Activated naive CD4-positive, alpha-beta T cell treated with anti-CD3 and anti-CD28 coated beads, Interleukin-2, amount 50 U/mL, for 72 hours (primary cell): ENCODE measurements at regions not wholly inside any gene's neighbourhood (a gene's known extent, or its start where the extent isn't known, plus 50 kb on each side); places are given as distances from the start of the nearest gene placed in this dataset.

Source experiments
- ATAC-seq, 2 donors: fragments of 150-1000 bp; cut with Tn5 transposase; 2 replicates each; pipeline ENCODE4 v1.10.0; 2021; ENCODE audit warnings: mild to moderate bottlenecking in 2 of 2, moderate library complexity in 2 of 2
- DNase-seq, 2 donors: peaks; one replicate each; pipeline ENCODE4 v3.0.0; 2021 to 2022; ENCODE audit warnings: low spot score in 2 of 2
- H3K27ac Mint-ChIP-seq, 2 donors: one replicate each; pipeline ENCODE4 v1.8.0; 2022; ENCODE audit warnings: mild to moderate bottlenecking in 2 of 2, mixed read lengths in 2 of 2
- H3K36me3 Mint-ChIP-seq, 2 donors: one replicate each; pipeline ENCODE4 v1.8.0; 2022; ENCODE audit warnings: mixed read lengths in 2 of 2
- H3K9me3 Mint-ChIP-seq, 2 donors: one replicate each; pipeline ENCODE4 v1.8.0; 2022; ENCODE audit warnings: mixed read lengths in 2 of 2

DNA sequence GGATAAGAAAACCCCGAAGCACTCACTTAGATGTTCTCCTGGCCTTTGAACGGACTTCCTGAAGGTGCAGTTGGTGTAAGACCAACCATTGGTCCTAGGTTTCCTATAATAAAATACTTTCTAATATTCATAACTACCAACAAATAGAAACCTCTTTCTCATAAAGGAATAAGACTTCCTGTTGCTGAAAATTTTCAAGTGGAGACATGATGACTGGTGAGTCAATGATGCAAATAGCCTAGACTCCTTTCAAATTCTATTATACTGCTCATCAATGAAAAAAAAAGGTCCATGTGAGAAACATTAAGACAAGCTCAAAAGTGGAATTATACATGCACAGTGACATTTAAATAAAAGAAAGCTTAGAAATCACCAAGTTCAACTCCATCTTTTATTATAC lies 862.8 kb downstream of the FAM181B start:
- ATAC-seq: no peak
- DNase-seq: no peak
- Mint-ChIP-seq H3K27ac (no peak overlapping the region), H3K36me3 (peaks cover 4 to 16% of the 10 kb centered on the region in 2 donors), H3K9me3 (peaks cover 0 to 10% of the 10 kb centered on the region in 2 donors)

DNA sequence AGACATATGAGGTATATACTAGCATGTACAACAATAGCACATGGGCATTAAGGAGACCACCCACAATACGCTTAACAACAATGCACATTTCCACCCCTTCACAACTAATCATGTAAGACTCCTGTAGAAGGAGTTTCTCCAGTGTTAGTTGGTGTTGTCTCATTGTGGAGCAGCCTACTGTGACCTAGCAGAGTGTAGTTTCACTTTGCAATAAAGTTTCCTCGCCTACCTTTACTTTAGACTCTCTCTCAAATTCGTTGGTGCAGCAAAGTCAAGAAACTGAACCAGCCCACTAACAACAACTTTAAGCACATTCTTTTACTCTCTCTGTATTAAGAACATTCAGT lies 863.6 kb downstream of the FAM181B start:
- Mint-ChIP-seq H3K36me3 (peaks cover 4 to 16% of the 10 kb centered on the region in 2 donors), H3K27ac (peak overlapping the region; percentile 34 to 78), H3K9me3 (peaks cover 0 to 10% of the 10 kb centered on the region in 2 donors)
- DNase-seq: no peak
- ATAC-seq: peak; percentile 63 to 86

DNA sequence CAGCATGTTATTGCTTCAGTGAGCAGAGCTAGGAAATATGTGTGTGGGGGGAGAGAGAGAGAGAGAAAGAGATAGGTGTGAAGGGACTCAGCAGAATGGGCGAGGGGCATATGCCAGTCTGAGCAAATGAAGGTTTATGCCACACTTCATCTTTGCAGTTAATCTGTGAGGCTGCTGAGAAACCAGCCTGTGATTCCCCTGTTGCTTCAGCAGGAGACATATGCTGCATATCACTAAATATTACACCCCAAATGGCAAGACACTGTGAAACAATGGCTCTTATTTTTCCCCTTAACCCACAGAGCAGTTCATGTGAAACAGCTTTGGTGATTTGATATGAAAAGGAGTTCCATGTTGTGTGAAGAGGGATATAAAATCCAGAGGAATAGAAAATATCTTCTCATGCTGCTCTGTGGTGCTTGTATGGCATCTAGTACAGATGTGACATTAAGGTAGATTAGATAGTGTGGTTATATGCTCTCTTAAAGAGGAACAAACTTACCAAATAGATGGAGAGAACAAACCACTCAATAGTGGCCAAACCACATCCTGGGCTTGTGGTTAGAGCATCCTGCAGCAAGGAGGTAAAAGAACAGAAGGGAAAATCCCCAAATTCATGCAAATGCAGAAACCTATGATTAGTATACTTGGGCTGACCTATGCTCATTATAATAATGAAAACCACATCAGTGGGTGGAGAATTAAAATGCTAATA lies 864.2 kb downstream of the FAM181B start:
- DNase-seq (peak; percentile 72 to 83), ATAC-seq (peak; percentile 91)
- peaks cover 0 to 10% of the 10 kb centered on the region in 2 donors for H3K9me3 Mint-ChIP-seq
- H3K27ac Mint-ChIP-seq: peak overlapping the region; percentile 78 to 93
- H3K36me3 Mint-ChIP-seq: peaks cover 4 to 13% of the 10 kb centered on the region in 2 donors

DNA sequence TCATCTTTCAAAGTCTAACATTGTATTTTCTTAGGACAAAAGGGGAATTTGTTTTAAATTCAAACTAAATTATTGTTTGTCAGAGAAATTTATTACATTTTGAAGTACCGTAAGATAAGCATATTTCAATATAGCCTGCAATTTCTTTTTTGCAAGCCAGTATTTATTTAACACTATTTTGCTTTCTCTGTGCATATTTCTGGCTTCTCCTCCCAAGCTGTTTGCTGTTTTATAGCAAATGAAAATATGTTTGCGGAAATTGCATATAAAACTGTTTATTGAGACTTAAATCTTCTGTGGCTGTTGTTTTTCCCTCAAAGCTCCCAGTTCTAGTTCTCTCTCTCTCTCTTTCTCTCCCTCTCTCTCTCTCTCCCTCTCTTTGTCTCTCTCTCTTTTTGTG lies 866.8 kb downstream of the FAM181B start:
- DNase-seq: no peak
- peaks cover 4 to 11% of the 10 kb centered on the region in 2 donors for H3K36me3 Mint-ChIP-seq
- no peak overlapping the region for H3K27ac Mint-ChIP-seq
- peaks cover 0 to 10% of the 10 kb centered on the region in 2 donors for H3K9me3 Mint-ChIP-seq
- ATAC-seq: no peak

DNA sequence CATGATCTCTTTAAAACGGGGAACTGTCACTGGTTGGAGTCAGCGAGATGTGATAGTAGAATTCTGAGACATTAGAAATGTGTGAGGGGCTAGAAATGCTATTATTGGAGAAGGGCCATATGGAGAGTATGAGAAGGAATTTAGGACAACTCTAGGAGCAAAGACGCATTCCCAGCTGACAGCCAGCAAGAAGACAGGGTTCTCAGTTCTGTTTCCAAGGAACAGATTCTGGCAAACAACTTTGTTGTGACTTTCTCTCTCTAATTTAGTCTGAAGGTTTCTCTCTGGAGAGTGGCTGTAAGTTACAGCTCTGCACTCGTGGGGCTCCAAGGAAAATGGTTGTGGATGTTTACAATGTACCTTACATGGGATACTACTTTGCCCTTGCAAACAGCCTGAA lies 876.3 kb downstream of the FAM181B start:
- ATAC-seq: no peak
- Mint-ChIP-seq H3K27ac (no peak overlapping the region), H3K9me3 (no peaks in the 10 kb centered on the region), H3K36me3 (no peaks in the 10 kb centered on the region)
- no peak for DNase-seq

DNA sequence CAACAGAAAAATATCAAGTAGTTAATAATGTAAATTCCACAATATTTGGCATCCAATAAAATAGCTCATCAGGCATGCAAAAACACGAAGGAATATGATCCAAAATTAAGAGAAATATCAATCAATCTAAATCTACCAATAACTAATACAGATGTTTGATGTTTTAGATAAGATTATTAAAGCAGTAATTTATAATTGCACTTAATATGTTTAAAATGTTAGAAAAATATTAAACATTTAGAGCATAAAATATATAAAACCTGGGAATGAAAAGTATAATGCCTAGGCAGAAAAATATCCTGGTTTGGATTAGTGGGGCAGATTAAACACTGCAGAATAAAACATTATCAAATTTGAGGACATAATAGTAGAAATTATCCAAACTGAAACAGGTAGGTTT lies 879.9 kb downstream of the FAM181B start:
- ATAC-seq (no peak), DNase-seq (no peak)
- no peaks in the 10 kb centered on the region for H3K9me3 Mint-ChIP-seq
- H3K36me3 Mint-ChIP-seq: no peaks in the 10 kb centered on the region
- H3K27ac Mint-ChIP-seq: no peak overlapping the region

DNA sequence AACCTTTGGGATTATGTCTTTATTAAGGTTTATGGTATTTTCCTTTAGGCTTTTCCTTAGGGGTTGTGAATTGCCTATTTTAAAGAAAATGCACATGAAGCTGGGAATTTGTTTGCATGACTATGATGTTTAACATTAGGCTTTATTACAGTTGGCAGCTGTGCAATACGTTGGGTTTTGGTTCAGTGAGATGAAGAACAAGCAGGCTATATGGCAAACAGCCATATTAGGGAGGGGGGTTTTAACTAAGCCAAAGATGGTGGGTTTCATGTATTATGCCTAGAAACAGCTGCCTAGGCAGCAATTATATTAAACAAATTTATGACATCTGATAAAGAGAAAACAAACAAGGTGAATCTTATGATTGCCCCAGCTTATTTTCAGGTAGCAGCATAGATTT lies 880.8 kb downstream of the FAM181B start:
- no peaks in the 10 kb centered on the region for H3K9me3 Mint-ChIP-seq
- no peak overlapping the region for H3K27ac Mint-ChIP-seq
- no peaks in the 10 kb centered on the region for H3K36me3 Mint-ChIP-seq
- DNase-seq (no peak), ATAC-seq (no peak)

DNA sequence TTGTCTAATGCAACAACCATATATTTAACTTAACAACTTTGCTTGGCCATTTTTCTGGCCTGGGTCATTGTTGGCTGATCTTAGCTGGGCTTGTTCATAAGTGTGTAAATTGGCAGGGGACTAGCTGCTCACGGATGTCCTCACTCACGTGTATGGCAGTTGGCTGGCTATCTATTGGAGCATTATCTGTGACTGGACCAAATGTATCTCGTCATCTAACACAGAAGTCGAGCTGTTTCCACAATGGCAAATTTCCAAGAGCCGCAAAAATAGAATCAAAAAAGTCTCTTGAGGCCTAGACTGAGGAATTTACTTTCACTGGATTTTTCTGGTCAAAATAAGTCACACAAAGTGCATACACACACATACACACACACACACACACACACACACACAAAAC lies 893.3 kb downstream of the FAM181B start:
- Mint-ChIP-seq H3K9me3 (peaks cover 0 to 5% of the 10 kb centered on the region in 2 donors), H3K27ac (no peak overlapping the region), H3K36me3 (no peaks in the 10 kb centered on the region)
- ATAC-seq: no peak
- no peak for DNase-seq

DNA sequence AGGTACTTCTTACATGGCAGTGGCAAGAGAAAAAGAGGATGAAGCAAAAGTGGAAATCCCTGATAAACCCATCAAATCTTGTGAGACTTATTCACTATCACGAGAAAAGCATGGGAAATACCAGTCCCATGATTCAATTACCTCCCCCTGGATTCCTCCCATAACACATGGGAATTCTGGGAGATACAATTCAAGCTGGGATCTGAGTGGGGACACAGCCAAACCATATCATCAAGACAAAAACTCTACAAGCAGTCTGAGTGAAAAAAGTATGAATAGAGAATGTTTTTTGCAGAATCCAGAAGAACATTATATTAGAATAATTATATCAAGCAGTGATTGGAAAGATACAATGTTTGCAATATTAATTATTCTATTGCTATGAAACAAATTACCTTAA lies 893.7 kb downstream of the FAM181B start:
- Mint-ChIP-seq H3K27ac (no peak overlapping the region), H3K9me3 (peaks cover 0 to 5% of the 10 kb centered on the region in 2 donors), H3K36me3 (no peaks in the 10 kb centered on the region)
- ATAC-seq (no peak), DNase-seq (no peak)

DNA sequence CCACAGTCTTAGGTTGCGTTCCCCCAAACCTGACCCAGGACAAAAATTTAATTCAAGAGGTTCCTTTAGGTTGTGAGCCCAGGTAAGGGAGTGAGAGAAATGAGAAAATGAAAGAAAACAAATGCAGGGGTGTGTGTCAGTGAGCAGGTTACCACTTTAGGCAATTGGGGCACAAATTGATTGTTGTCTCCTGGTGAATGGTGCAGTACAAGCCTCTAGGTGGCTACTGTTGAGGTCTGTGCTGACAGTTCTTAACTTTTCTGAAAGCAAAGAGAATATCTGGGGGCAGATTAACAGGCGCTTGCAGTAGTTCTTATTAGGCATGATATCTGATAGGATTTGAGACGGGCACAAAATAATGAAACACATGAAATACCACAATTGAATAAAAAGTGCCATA lies 894.6 kb downstream of the FAM181B start:
- ATAC-seq: no peak

DNA sequence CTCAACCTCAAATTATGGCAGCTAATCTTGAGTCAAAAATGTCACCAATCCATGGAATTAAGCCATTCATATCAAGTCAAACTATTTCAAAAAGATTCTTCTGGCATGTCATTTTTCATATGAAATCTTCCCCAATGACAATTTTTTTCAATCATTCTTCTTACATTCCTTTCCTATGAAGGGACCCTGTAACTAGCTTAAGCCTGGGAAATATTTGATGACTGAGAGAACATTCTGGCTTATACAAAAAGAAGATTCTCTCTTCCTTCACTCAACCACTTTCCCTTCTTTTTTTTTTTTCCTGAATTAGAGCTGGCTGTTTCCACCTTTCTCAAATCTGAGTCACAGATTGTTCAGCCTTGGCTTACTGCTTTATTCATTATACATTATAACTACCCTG lies 903.7 kb downstream of the FAM181B start:
- ATAC-seq: no peak
- Mint-ChIP-seq H3K9me3 (peaks cover 16 to 21% of the 10 kb centered on the region in 2 donors), H3K36me3 (peaks cover 12 to 13% of the 10 kb centered on the region in 2 donors), H3K27ac (no peak overlapping the region)
- DNase-seq: no peak

More for the DNA sequence above, 894.6 kb downstream of the FAM181B start:
- no peak for DNase-seq
- no peak overlapping the region for H3K27ac Mint-ChIP-seq
- H3K36me3 Mint-ChIP-seq: no peaks in the 10 kb centered on the region
- peaks cover 0 to 7% of the 10 kb centered on the region in 2 donors for H3K9me3 Mint-ChIP-seq

DNA sequence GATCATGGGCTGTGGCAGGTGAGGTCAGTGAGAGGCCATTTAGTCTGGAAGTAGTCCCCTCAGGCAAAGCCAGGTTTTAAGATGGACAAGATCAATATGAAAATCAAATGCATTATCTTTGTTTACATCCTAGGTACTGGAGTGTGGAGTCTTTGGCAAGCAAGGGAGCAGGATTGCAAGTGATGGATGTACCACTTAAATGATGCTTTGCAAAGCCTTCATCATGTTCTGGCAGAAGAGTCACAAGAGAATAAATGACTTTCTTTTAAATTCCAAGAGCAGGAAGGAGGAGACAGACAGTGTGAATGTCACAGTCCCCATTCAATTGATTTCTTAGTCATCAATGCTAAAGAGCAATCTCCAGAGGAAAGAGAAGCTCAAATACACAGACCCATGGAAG lies 908.3 kb downstream of the FAM181B start:
- no peak for DNase-seq
- Mint-ChIP-seq H3K27ac (no peak overlapping the region), H3K9me3 (no peaks in the 10 kb centered on the region), H3K36me3 (no peaks in the 10 kb centered on the region)
- no peak for ATAC-seq

DNA sequence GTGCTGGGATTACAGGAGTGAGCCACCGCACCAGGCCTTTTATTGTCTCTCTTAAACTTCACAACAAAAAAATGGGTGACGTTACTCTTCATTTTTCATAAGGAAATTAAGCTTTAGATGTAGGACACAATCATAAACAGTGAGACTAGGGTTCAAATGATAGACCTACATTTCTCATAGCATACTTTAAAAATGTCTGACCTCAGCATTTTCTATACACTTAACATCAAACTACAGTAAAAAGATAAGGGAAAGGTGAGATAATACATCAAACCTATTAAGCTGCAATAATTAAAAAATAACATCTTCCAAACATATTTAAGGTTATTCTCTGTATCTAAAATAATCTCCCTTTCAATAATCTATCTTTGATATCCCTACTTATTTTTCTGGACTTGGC lies 914.2 kb downstream of the FAM181B start:
- ATAC-seq: no peak
- no peaks in the 10 kb centered on the region for H3K36me3 Mint-ChIP-seq
- no peak for DNase-seq
- H3K9me3 Mint-ChIP-seq: no peaks in the 10 kb centered on the region
- no peak overlapping the region for H3K27ac Mint-ChIP-seq

DNA sequence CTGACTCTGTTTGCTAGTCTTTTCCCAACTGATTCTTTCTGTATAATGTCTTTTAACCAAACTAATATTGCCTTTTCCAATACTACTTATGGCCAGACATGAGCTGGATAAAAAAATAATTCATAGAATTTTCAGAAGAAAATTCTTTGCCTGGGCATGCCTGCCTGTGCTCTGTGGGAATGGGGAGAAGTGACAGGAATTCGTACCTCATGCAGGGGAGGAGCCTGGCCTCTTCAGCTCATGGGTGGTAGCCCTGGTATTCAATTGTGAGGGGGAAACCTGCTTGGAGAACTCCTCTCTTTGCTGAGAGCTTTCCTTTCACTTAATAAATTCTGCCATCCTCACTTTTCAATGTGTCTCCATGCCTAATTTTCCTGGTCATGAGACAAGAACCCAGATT lies 928.8 kb downstream of the FAM181B start:
- ATAC-seq: no peak
- H3K36me3 Mint-ChIP-seq: peaks cover 4 to 11% of the 10 kb centered on the region in 2 donors
- peaks cover 10 to 11% of the 10 kb centered on the region in 2 donors for H3K9me3 Mint-ChIP-seq
- no peak overlapping the region for H3K27ac Mint-ChIP-seq
- DNase-seq: no peak

DNA sequence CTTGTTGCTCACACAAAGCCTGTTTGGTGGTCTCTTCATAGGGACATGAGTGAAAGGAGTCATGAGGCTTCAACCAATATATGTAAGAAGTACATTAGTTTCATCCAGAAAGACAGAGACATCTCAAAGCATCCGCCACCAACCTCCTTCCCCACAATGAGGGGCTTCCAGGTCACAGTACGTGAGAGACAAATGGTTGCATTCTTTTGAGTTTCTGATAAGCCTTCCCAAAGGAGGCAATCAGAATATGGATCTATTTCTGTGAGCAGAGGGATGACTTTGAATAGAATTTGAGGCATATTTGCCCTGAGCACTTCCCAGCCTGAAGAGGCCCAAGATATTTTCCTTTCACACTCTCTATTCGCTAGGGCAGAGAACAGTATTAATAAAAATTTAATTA lies 931.1 kb downstream of the FAM181B start:
- Mint-ChIP-seq H3K36me3 (peaks cover 7 to 14% of the 10 kb centered on the region in 2 donors), H3K9me3 (peaks cover 12 to 21% of the 10 kb centered on the region in 2 donors), H3K27ac (no peak overlapping the region)
- no peak for ATAC-seq
- DNase-seq: no peak

DNA sequence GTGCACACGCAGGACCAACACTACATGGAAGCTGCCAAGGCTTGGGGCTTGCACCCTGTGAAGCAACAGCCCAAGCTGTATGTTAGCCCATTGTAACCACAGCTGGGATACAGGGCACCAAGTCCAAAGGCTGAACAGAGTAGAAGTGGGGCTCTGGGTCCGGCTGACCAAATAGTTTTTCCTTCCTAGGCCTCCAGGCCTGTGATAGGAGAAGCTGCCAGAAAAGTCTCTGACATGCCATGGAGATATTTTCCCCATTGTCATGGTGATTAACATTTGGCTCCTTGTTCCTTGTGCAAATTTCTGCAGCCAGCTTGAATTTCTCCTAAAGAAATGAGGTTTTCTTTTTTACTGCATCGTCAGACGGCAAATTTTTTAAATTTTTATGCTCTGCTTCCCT lies 941.2 kb downstream of the FAM181B start:
- no peak for ATAC-seq
- no peaks in the 10 kb centered on the region for H3K36me3 Mint-ChIP-seq
- no peak overlapping the region for H3K27ac Mint-ChIP-seq

DNA sequence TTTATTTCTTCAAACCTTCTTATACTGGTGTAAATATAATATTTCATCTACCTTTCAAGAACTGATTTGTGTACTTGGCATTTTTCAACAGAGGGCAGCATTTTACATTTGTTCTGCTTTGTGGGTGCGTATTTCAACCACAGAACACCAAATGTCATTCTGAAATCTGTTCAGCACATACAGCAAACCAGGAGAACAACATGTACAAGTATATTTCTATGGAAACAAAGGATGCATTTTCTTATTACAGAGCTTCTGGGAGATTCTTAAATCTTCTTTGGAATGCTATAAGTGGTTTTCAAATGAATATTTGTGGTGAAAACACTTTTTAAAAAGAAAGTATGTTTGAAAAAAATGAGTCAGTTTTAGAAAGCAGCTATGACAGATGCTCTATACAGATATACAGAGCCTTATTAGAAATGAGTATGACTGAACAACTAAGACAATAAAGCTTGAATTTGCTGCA lies 946.0 kb downstream of the FAM181B start:
- no peak for DNase-seq

More for the DNA sequence above, 941.2 kb downstream of the FAM181B start:
- H3K9me3 Mint-ChIP-seq: no peaks in the 10 kb centered on the region
- DNase-seq: no peak

DNA sequence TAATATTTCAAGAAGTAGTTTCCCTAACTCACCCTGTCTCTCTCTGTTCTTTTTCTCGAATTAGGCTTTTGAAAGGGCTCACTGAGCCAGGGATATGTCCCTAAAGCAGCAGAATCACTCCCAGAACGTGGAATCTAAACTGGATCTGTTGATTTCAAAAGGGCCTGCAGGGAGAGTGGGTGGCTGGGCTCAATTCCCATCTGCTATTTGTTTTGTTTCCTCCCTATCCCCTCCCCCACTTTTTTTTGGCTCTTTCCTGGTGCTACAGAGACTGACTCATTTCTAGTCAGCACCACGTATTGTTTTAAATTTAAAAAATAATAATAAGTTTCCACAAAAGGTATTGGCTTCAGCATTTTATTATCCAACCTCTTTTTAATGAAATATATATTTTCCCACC lies 961.5 kb downstream of the FAM181B start:
- H3K9me3 Mint-ChIP-seq: no peaks in the 10 kb centered on the region
- H3K27ac Mint-ChIP-seq: no peak overlapping the region
- no peaks in the 10 kb centered on the region for H3K36me3 Mint-ChIP-seq
- DNase-seq (no peak), ATAC-seq (no peak)

More for the DNA sequence above, 946.0 kb downstream of the FAM181B start:
- Mint-ChIP-seq H3K9me3 (no peaks in the 10 kb centered on the region), H3K27ac (no peak overlapping the region), H3K36me3 (no peaks in the 10 kb centered on the region)
- peak; percentile 55 to 97 for ATAC-seq
